AG09309 (cell line): ENCODE measurements at regions not wholly inside any gene's neighbourhood (a gene's known extent, or its start where the extent isn't known, plus 50 kb on each side); places are given as distances from the start of the nearest gene placed in this dataset.

ENCODE experiments used
- DNase-seq: peaks from one replicate; pipeline ENCODE4 v3.0.0-alpha.2; 2010; ENCODE audit warnings: low read depth
- H3K4me3 ChIP-seq: 2 replicates; pipeline ENCODE4 v1.5.1; 2011; ENCODE audit warnings: mild to moderate bottlenecking, low read depth, low read length, moderate library complexity; ENCODE audit not compliant: control insufficient read depth
- TF ChIP-seq, protein P1 (sequence below): IDR thresholded peaks from 2 replicates; pipeline ENCODE4 v1.5.1; 2011; ENCODE audit warnings: mild to moderate bottlenecking, low read depth, low read length, inconsistent platforms; ENCODE audit not compliant: insufficient read depth, control insufficient read depth; ENCODE audit errors: missing control alignments

GRCh38 chr12:19801941-19802340, 362.6 kb downstream of the AEBP2 start:
- DNase-seq: no peak
- TF ChIP-seq, protein P1, sequence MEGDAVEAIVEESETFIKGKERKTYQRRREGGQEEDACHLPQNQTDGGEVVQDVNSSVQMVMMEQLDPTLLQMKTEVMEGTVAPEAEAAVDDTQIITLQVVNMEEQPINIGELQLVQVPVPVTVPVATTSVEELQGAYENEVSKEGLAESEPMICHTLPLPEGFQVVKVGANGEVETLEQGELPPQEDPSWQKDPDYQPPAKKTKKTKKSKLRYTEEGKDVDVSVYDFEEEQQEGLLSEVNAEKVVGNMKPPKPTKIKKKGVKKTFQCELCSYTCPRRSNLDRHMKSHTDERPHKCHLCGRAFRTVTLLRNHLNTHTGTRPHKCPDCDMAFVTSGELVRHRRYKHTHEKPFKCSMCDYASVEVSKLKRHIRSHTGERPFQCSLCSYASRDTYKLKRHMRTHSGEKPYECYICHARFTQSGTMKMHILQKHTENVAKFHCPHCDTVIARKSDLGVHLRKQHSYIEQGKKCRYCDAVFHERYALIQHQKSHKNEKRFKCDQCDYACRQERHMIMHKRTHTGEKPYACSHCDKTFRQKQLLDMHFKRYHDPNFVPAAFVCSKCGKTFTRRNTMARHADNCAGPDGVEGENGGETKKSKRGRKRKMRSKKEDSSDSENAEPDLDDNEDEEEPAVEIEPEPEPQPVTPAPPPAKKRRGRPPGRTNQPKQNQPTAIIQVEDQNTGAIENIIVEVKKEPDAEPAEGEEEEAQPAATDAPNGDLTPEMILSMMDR: no peak
- no peak overlapping the region for H3K4me3 ChIP-seq

GRCh38 chr12:19802915-19803314, 363.6 kb downstream of the AEBP2 start:
- TF ChIP-seq, protein P1: no peak
- no peak for DNase-seq
- H3K4me3 ChIP-seq: no peak overlapping the region

DNA sequence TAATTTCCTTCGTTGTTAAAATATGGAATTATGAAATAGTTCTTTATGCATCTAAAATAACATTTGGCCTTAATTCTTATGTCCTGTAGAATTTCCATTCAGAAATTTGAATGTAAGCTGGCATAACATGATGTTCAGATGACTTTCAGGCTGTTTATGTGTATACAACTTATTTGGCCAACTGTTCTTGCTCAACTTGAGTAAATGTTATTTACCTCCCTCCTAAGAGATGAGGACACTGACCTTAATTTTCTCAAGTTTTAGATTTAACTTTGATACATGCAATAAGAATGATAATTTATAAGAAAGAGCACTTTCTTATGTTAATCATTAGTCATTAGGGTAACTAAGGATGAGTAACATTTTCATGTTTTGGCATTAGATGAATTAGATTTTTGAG, 365.4 kb downstream of the AEBP2 start:
- TF ChIP-seq, protein P1: no peak
- no peak overlapping the region for H3K4me3 ChIP-seq
- no peak for DNase-seq

DNA sequence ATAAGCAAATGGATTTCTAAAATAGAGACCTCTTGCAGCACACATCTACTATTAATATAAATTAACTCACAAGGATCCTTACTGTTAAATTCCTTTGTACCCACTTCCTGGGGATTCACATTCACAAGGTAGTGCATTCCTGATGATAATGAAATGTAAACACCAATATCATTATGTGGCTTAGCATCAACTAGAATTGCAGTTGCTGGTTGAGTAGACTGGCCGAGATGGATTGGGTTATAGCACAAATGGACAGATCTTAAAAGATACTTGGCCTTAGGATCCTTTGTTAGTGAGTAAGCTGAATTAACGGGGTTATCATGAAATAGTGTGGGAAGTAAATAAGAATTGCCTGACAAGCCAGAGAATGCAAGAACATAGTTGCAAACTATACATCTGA, 369.1 kb downstream of the AEBP2 start:
- no peak for DNase-seq
- TF ChIP-seq, protein P1: no peak
- no peak overlapping the region for H3K4me3 ChIP-seq

GRCh38 chr12:19810213-19810612, 370.9 kb downstream of the AEBP2 start:
- H3K4me3 ChIP-seq: no peak overlapping the region
- no peak for DNase-seq
- TF ChIP-seq, protein P1: no peak

DNA sequence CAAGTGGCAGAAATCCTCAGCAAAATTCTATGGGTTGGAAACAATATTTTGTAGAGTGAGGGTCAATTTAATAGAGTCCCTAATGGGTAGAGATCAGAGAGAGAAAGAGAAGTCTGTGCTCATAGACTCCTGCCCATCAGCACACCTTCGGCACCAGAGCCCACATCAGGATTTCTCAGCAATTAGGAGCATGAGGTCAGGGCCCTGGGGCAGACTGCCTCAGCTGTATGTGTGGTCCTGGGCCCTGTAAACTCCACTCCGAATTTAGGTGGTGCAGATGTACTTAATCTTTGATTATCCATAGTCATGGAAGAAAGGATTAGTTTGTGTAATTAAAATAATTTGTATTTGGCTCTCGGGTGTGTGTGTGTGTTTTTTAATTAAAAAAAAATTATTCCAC, 372.6 kb downstream of the AEBP2 start:
- no peak for DNase-seq
- TF ChIP-seq, protein P1: no peak
- no peak overlapping the region for H3K4me3 ChIP-seq

DNA sequence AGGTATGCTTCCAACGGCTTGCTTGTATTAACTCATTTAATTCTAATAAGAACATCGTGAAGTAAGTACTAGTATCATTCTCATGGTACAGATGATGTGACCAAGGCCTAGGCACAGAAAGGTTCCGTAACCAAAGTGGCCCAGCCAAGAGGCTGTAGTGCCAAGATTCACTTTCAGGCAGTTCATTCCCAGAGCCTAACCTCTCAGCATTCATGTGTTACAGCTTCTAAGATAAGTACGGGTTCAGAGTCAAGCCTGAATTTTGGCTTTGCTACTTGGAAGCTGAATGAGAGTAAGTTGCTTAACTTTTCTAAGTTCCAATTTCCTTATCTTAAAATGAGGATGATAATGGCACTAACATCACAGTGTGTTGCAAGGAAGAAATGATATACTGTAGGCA, 379.9 kb downstream of the AEBP2 start:
- no peak for DNase-seq
- no peak overlapping the region for H3K4me3 ChIP-seq
- TF ChIP-seq, protein P1: no peak
